Common myeloid progenitor, CD34-positive (primary cell): ENCODE measurements at regions not wholly inside any gene's neighbourhood (a gene's known extent, or its start where the extent isn't known, plus 50 kb on each side); places are given as distances from the start of the nearest gene placed in this dataset.
"Not testable (repeated sequence)": the region's sequence is repeated elsewhere in the genome, so short reads cannot be mapped to it uniquely, and the experiment has no call there.

Experiments used
- CTCF ChIA-PET: fragments of 350-600 bp; sonication (Branson Sonifier 250); formaldehyde crosslinking; loops from one replicate; lab custom pipeline; 2021; ENCODE audit warnings: antibody characterized with exemption; lab: Charles Lee
- POLR2A ChIA-PET: fragments of 350-600 bp; sonication (Branson Sonifier 250); formaldehyde crosslinking; loops from one replicate; lab custom pipeline; 2021; ENCODE audit warnings: antibody characterized with exemption; lab: Charles Lee
- DNase-seq, 3 donors: peaks; one replicate each; pipeline versions ENCODE4 v3.0.0 to v3.0.0-alpha.2; 2013
- H3K27ac ChIP-seq, 2 experiments: 1 replicate in 1 of 2; 2 replicates in 1 of 2; pipeline ENCODE4 v1.7.0; 2013; ENCODE audit warnings: inconsistent platforms in 2 of 2, low read length in 2 of 2, mild to moderate bottlenecking in 2 of 2, low read depth in 1 of 2, moderate library complexity in 1 of 2; ENCODE audit not compliant: severe bottlenecking in 2 of 2, insufficient read depth in 1 of 2, poor library complexity in 1 of 2
- H3K27me3 ChIP-seq, 5 experiments: replicated peaks in 2 of 5; 1 replicate in 3 of 5; 2 replicates in 2 of 5; pipeline versions ENCODE4 v1.6.1 to v1.7.0; 2013; ENCODE audit warnings: low read length in 4 of 5, mild to moderate bottlenecking in 2 of 5, moderate library complexity in 2 of 5, inconsistent platforms in 1 of 5; ENCODE audit not compliant: insufficient read depth in 5 of 5, control insufficient read depth in 4 of 5
- H3K36me3 ChIP-seq, 4 experiments: 1 replicate in 2 of 4; 2 replicates in 2 of 4; pipeline versions ENCODE4 v1.6.1 to v1.7.0; 2013; ENCODE audit warnings: low read length in 3 of 4, control low read depth in 1 of 4, mild to moderate bottlenecking in 1 of 4; ENCODE audit not compliant: control insufficient read depth in 4 of 4, insufficient read depth in 4 of 4
- H3K4me1 ChIP-seq, 4 experiments: 1 replicate in 3 of 4; 2 replicates in 1 of 4; pipeline versions ENCODE4 v1.6.1 to v1.7.1; 2013; ENCODE audit warnings: low read length in 3 of 4, mild to moderate bottlenecking in 3 of 4, control low read depth in 1 of 4, inconsistent platforms in 1 of 4, moderate library complexity in 1 of 4; ENCODE audit not compliant: control insufficient read depth in 4 of 4, insufficient read depth in 4 of 4; ENCODE audit errors: control extremely low read depth in 1 of 4
- H3K4me3 ChIP-seq, 7 experiments: 1 replicate in 4 of 7; 2 replicates in 3 of 7; pipeline versions ENCODE4 v1.5.1 to v1.7.0; 2013; ENCODE audit warnings: mild to moderate bottlenecking in 7 of 7, low read length in 6 of 7, moderate library complexity in 6 of 7, inconsistent platforms in 2 of 7, low read depth in 2 of 7, control low read depth in 1 of 7; ENCODE audit not compliant: insufficient read depth in 4 of 7, control insufficient read depth in 1 of 7; ENCODE audit errors: extremely low read depth in 1 of 7
- H3K9me3 ChIP-seq, 5 experiments: 1 replicate in 4 of 5; 2 replicates in 1 of 5; pipeline versions ENCODE4 v1.6.1 to v1.7.1; 2013; ENCODE audit warnings: low read length in 4 of 5, mild to moderate bottlenecking in 2 of 5, inconsistent platforms in 1 of 5, low read depth in 1 of 5, moderate library complexity in 1 of 5; ENCODE audit not compliant: control insufficient read depth in 4 of 5, insufficient read depth in 2 of 5; ENCODE audit errors: control extremely low read depth in 1 of 5
- WGBS: methylation state at CpG from one replicate; pipeline ENCODE4 v1.1.5; 2013; ENCODE audit not compliant: insufficient coverage; 5-methylcytosine and 5-hydroxymethylcytosine counted together

GRCh38 chr4:128653527-128654444 is 155.7 kb upstream of the JADE1 start:
- Histone ChIP-seq H3K27me3 (no peaks in the 10 kb centered on the region), H3K36me3 (no peaks in the 10 kb centered on the region), H3K4me1 (peaks cover 0 to 9% (median 0%) of the 10 kb centered on the region in 4 experiments), H3K9me3 (no peaks in the 10 kb centered on the region), H3K27ac (no peak overlapping the region), H3K4me3 (no peak overlapping the region)
- ChIA-PET CTCF (no interaction called here), POLR2A (no interaction called here)
- no peak for DNase-seq
- WGBS: 76% methylated on average over 7 of the region's 8 CpGs

- Histone ChIP-seq H3K4me3 (no peak overlapping the region), H3K27ac (no peak overlapping the region), H3K27me3 (no peaks in the 10 kb centered on the region), H3K36me3 (no peaks in the 10 kb centered on the region), H3K9me3 (peaks cover 0 to 1% (median 0%) of the 10 kb centered on the region in 5 experiments), H3K4me1 (no peaks in the 10 kb centered on the region)
- ChIA-PET POLR2A (no interaction called here), CTCF (no interaction called here)
- DNase-seq: no peak
- WGBS: 80% methylated on average over 1 of the region's 1 CpG
Measured at GRCh38 chr4:128649575-128650205, 159.8 kb upstream of the JADE1 start.

- no peak for DNase-seq
- Histone ChIP-seq H3K27ac (no peak overlapping the region), H3K27me3 (no peaks in the 10 kb centered on the region), H3K9me3 (peaks cover 0 to 1% (median 0%) of the 10 kb centered on the region in 5 experiments), H3K36me3 (no peaks in the 10 kb centered on the region), H3K4me1 (no peaks in the 10 kb centered on the region), H3K4me3 (no peak overlapping the region)
- CTCF ChIA-PET: no interaction called here
- POLR2A ChIA-PET: no interaction called here
- no CpG with 5 or more reads among the region's 1 CpG for whole genome bisulfite sequencing
Measured at GRCh38 chr4:128649161-128649560, 160.3 kb upstream of the JADE1 start.

- no CpG with 5 or more reads among the region's 1 CpG for WGBS
- Histone ChIP-seq H3K9me3 (peaks cover 0 to 1% (median 0%) of the 10 kb centered on the region in 5 experiments), H3K36me3 (no peaks in the 10 kb centered on the region), H3K27me3 (no peaks in the 10 kb centered on the region), H3K27ac (no peak overlapping the region), H3K4me3 (no peak overlapping the region), H3K4me1 (no peaks in the 10 kb centered on the region)
- POLR2A ChIA-PET: no interaction called here
- DNase-seq: no peak
- CTCF ChIA-PET: no interaction called here
Measured at GRCh38 chr4:128648021-128648420, 161.5 kb upstream of the JADE1 start.

GRCh38 chr4:128646893-128647292 is 162.6 kb upstream of the JADE1 start:
- H3K9me3 ChIP-seq, H3K27me3 ChIP-seq, H3K4me3 ChIP-seq, DNase-seq, CTCF ChIA-PET, POLR2A ChIA-PET, H3K4me1 ChIP-seq, H3K36me3 ChIP-seq, H3K27ac ChIP-seq: not testable (repeated sequence)
- no CpG with 5 or more reads among the region's 1 CpG for WGBS

- not testable (repeated sequence) for H3K36me3 ChIP-seq, DNase-seq
- WGBS: 92% methylated on average over 17 of the region's 18 CpGs
Measured at GRCh38 chr4:128644693-128645654, 164.5 kb upstream of the JADE1 start.

More at GRCh38 chr4:128644693-128645654, 164.5 kb upstream of the JADE1 start:
- H3K27ac ChIP-seq, POLR2A ChIA-PET, H3K4me1 ChIP-seq, H3K4me3 ChIP-seq, H3K9me3 ChIP-seq, H3K27me3 ChIP-seq, CTCF ChIA-PET: not testable (repeated sequence)
